ENCODE measurements at regions not wholly inside any gene's neighbourhood (a gene's known extent, or its start where the extent isn't known, plus 50 kb on each side); places are given as distances from the start of the nearest gene placed in this dataset.

DNA sequence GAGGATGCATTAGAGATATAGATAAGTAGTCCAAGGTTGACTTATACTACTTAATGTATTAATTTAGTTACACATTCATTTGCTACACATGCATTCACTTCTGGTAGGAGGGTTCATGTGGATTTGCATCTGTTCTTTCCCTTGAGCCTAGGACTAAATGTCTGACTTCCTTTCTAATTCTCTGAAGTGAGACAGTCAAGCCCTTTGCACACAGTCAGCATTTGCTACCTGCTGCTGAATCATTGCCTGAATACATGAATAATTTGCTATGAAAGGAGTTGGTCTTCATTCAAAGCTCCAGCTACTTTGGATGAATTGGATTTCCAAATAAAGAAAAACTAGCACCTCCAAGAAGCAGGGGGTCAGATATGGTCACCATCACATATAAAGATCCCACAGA is 154.8 kb upstream of the DAB1 start:
- no peak for TF ChIP-seq EZH2 (IDR thresholded peaks at IDR 0.05; ENCODE audit: borderline replicate concordance)
- TF ChIP-seq, protein P1, sequence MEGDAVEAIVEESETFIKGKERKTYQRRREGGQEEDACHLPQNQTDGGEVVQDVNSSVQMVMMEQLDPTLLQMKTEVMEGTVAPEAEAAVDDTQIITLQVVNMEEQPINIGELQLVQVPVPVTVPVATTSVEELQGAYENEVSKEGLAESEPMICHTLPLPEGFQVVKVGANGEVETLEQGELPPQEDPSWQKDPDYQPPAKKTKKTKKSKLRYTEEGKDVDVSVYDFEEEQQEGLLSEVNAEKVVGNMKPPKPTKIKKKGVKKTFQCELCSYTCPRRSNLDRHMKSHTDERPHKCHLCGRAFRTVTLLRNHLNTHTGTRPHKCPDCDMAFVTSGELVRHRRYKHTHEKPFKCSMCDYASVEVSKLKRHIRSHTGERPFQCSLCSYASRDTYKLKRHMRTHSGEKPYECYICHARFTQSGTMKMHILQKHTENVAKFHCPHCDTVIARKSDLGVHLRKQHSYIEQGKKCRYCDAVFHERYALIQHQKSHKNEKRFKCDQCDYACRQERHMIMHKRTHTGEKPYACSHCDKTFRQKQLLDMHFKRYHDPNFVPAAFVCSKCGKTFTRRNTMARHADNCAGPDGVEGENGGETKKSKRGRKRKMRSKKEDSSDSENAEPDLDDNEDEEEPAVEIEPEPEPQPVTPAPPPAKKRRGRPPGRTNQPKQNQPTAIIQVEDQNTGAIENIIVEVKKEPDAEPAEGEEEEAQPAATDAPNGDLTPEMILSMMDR (IDR thresholded peaks at IDR 0.05; ENCODE audit: poor library complexity): no peak
